ENCODE measurements at regions not wholly inside any gene's neighbourhood (a gene's known extent, or its start where the extent isn't known, plus 50 kb on each side); places are given as distances from the start of the nearest gene placed in this dataset.
"Not testable (repeated sequence)": the region's sequence is repeated elsewhere in the genome, so short reads cannot be mapped to it uniquely, and the experiment has no call there.

GRCh38 chr22:35138521-35138920 lies 72.6 kb downstream of the ISX start:
- no peak for DNase-seq (ENCODE audit: low spot score)

GRCh38 chr22:35140879-35141745 lies 75.2 kb downstream of the ISX start:
- no peak for DNase-seq (ENCODE audit: low spot score)

GRCh38 chr22:35148381-35148780 lies 82.4 kb downstream of the ISX start:
- DNase-seq (ENCODE audit: low spot score), result no peak

- DNase-seq (ENCODE audit: low spot score), result no peak
Observed at GRCh38 chr22:35148866-35149548, 83.0 kb downstream of the ISX start.

GRCh38 chr22:35150183-35151107 lies 84.5 kb downstream of the ISX start:
- peak; percentile 42 for DNase-seq (ENCODE audit: low spot score)

- DNase-seq (ENCODE audit: low spot score), result no peak
Observed at GRCh38 chr22:35152316-35152715, 86.4 kb downstream of the ISX start.

- no peak for DNase-seq (ENCODE audit: low spot score)
Observed at GRCh38 chr22:35154937-35155387, 89.0 kb downstream of the ISX start.

- DNase-seq (ENCODE audit: low spot score), result no peak
Observed at GRCh38 chr22:35155403-35156025, 89.6 kb downstream of the ISX start.

- DNase-seq (ENCODE audit: low spot score), result no peak
Observed at GRCh38 chr22:35156945-35157344, 91.0 kb downstream of the ISX start.

- DNase-seq (ENCODE audit: low spot score), result no peak
Observed at GRCh38 chr22:35158336-35158735, 92.4 kb downstream of the ISX start.

- no peak for DNase-seq (ENCODE audit: low spot score)
Observed at GRCh38 chr22:35159343-35159742, 93.4 kb downstream of the ISX start.

GRCh38 chr22:35160268-35160667 lies 94.3 kb downstream of the ISX start:
- no peak for DNase-seq (ENCODE audit: low spot score)

- not testable (repeated sequence) for DNase-seq (ENCODE audit: low spot score)
Observed at GRCh38 chr22:35165896-35166295, 91.4 kb upstream of the HMGXB4 start.

- DNase-seq (ENCODE audit: low spot score), result no peak
Observed at GRCh38 chr22:35170716-35171697, 86.3 kb upstream of the HMGXB4 start.

- DNase-seq (ENCODE audit: low spot score), result no peak
Observed at GRCh38 chr22:35172442-35172841, 84.9 kb upstream of the HMGXB4 start.

GRCh38 chr22:35173655-35174054 lies 83.6 kb upstream of the HMGXB4 start:
- DNase-seq (ENCODE audit: low spot score), result no peak

- DNase-seq (ENCODE audit: low spot score), result no peak
Observed at GRCh38 chr22:35174401-35175038, 82.8 kb upstream of the HMGXB4 start.

- no peak for DNase-seq (ENCODE audit: low spot score)
Observed at GRCh38 chr22:35175392-35175791, 81.9 kb upstream of the HMGXB4 start.

- no peak for DNase-seq (ENCODE audit: low spot score)
Observed at GRCh38 chr22:35177811-35178210, 79.5 kb upstream of the HMGXB4 start.

GRCh38 chr22:35178446-35178845 lies 78.8 kb upstream of the HMGXB4 start:
- DNase-seq (ENCODE audit: low spot score), result no peak
